PC-9 (cell line): ENCODE measurements at regions not wholly inside any gene's neighbourhood (a gene's known extent, or its start where the extent isn't known, plus 50 kb on each side); places are given as distances from the start of the nearest gene placed in this dataset.
"Not testable (repeated sequence)": the region's sequence is repeated elsewhere in the genome, so short reads cannot be mapped to it uniquely, and the experiment has no call there.

Source experiments
- BruUV-seq: library from RNA; stranded (reverse); fragments of 400-500 nt; replicated peaks from 2 replicates; lab custom pipeline; 2021; lab: Mats Ljungman, UMichigan
- CTCF ChIA-PET: fragments of 300-600 bp; sonication (Branson Sonifier 250); formaldehyde crosslinking; loops from one replicate; lab custom pipeline; 2022; ENCODE audit warnings: antibody characterized with exemption; lab: Charles Lee
- POLR2A ChIA-PET: fragments of 300-600 bp; sonication (Branson Sonifier 250); formaldehyde crosslinking; loops from one replicate; lab custom pipeline; 2022; ENCODE audit warnings: antibody characterized with exemption; ENCODE audit not compliant: unreplicated experiment; lab: Charles Lee
- DNase-seq, 2 experiments: peaks; one replicate each; pipeline versions ENCODE4 v3.0.0 to v3.0.0-alpha.2; 2015 to 2022; ENCODE audit warnings: mixed read lengths in 1 of 2
- H2AFZ ChIP-seq: fragments of 200-600 bp; sonication (generic); 2 replicates; pipeline ENCODE4 v1.8.1; 2017; ENCODE audit warnings: antibody characterized with exemption
- H3F3A ChIP-seq: fragments of 200-600 bp; sonication (generic); 2 replicates; pipeline ENCODE4 v1.8.1; 2017; ENCODE audit warnings: antibody characterized with exemption, mild to moderate bottlenecking, low read depth; ENCODE audit not compliant: insufficient read depth
- H3K27ac ChIP-seq: fragments of 200-600 bp; sonication (generic); 2 replicates; pipeline ENCODE4 v1.6.1; 2016; ENCODE audit warnings: mixed run types
- H3K27me3 ChIP-seq: fragments of 200-600 bp; sonication (generic); 2 replicates; pipeline ENCODE4 v1.6.1; 2016; ENCODE audit warnings: low read depth, mixed run types; ENCODE audit not compliant: insufficient read depth
- H3K36me3 ChIP-seq: fragments of 200-600 bp; sonication (generic); 2 replicates; pipeline ENCODE4 v1.6.1; 2016; ENCODE audit warnings: low read depth, mixed run types
- H3K4me1 ChIP-seq: fragments of 200-600 bp; sonication (generic); replicated peaks from 2 replicates; pipeline ENCODE4 v1.6.1; 2016; ENCODE audit warnings: mixed run types; ENCODE audit not compliant: insufficient read depth
- H3K4me2 ChIP-seq: fragments of 200-600 bp; sonication (generic); 2 replicates; pipeline ENCODE4 v1.6.1; 2017; ENCODE audit warnings: mixed run types
- H3K4me3 ChIP-seq: fragments of 200-600 bp; sonication (generic); 2 replicates; pipeline ENCODE4 v1.6.1; 2016; ENCODE audit warnings: mixed run types
- H3K79me2 ChIP-seq: fragments of 200-600 bp; sonication (generic); 2 replicates; pipeline ENCODE4 v1.6.1; 2017; ENCODE audit warnings: low read depth, mixed run types
- H3K9me2 ChIP-seq: fragments of 200-600 bp; sonication (generic); 2 replicates; pipeline ENCODE4 v1.8.1; 2017; ENCODE audit warnings: mild to moderate bottlenecking; ENCODE audit not compliant: insufficient read depth
- H3K9me3 ChIP-seq: fragments of 200-600 bp; sonication (generic); 2 replicates; pipeline ENCODE4 v1.8.1; 2016; ENCODE audit warnings: low read depth; ENCODE audit not compliant: insufficient read depth
- H4K20me1 ChIP-seq: fragments of 200-600 bp; sonication (generic); 2 replicates; pipeline ENCODE4 v1.8.1; 2017; ENCODE audit not compliant: insufficient read depth
- CTCF ChIP-seq: fragments of 200-600 bp; sonication (generic); conservative IDR thresholded peaks from 2 replicates; pipeline ENCODE4 v1.6.1; 2017; ENCODE audit warnings: mixed run types, antibody characterized with exemption, mild to moderate bottlenecking, moderate library complexity
- EZH2 ChIP-seq: fragments of 200-600 bp; sonication (generic); IDR thresholded peaks from 2 replicates; pipeline ENCODE4 v1.8.0; 2017; ENCODE audit warnings: antibody characterized with exemption, low read depth
- intact Hi-C: fragments of 100-400 bp; cut with micrococcal nuclease; formaldehyde crosslinking; loops from one replicate; pipeline ENCODE4 v1.10.0; 2022; ENCODE audit not compliant: unreplicated experiment

GRCh38 chr5:15103864-15104263 is 232.3 kb upstream of the ANKH start:
- Histone ChIP-seq H3K27ac (no peak overlapping the region), H3F3A (no peaks in the 10 kb centered on the region), H3K79me2 (no peaks in the 10 kb centered on the region), H3K4me3 (no peak overlapping the region), H3K36me3 (no peaks in the 10 kb centered on the region), H3K27me3 (no peaks in the 10 kb centered on the region), H4K20me1 (no peaks in the 10 kb centered on the region), H3K9me2 (no peaks in the 10 kb centered on the region), H2AFZ (no peak overlapping the region), H3K4me1 (no peaks in the 10 kb centered on the region), H3K9me3 (no peaks in the 10 kb centered on the region), H3K4me2 (no peak overlapping the region)
- BruUV-seq = no TSS peak
- TF ChIP-seq EZH2 (no peak), CTCF (no peak)
- CTCF ChIA-PET = interaction anchor here (0.7 kb wide), 1 partner anchor 29 kb away, joined by 3 read pairs; no protein-coding TSS in a partner anchor
- POLR2A ChIA-PET = no interaction called here
- DNase-seq = no peak
- intact Hi-C loops = loop anchor here (10.0 kb wide), 1 partner anchor 891 kb away; no protein-coding TSS in a partner anchor

- no peaks in the 10 kb centered on the region for H3K9me2 ChIP-seq
- H3K79me2 ChIP-seq = no peaks in the 10 kb centered on the region
- no TSS peak for BruUV-seq
- no peaks in the 10 kb centered on the region for H3K4me1 ChIP-seq
- no peaks in the 10 kb centered on the region for H3F3A ChIP-seq
- H3K4me3 ChIP-seq = no peak overlapping the region
- no peaks in the 10 kb centered on the region for H3K27me3 ChIP-seq
- no peaks in the 10 kb centered on the region for H4K20me1 ChIP-seq
- H2AFZ ChIP-seq = no peak overlapping the region
- H3K9me3 ChIP-seq = no peaks in the 10 kb centered on the region
- TF ChIP-seq CTCF = no peak
- TF ChIP-seq EZH2 = no peak
- DNase-seq = no peak
- CTCF ChIA-PET = no interaction called here
- no peaks in the 10 kb centered on the region for H3K36me3 ChIP-seq
- POLR2A ChIA-PET = interaction anchor here (0.6 kb wide), 1 partner anchor 28 kb away, joined by 10 read pairs; no protein-coding TSS in a partner anchor
- no peak overlapping the region for H3K27ac ChIP-seq
- intact Hi-C loops = loop anchor here (10.0 kb wide), 1 partner anchor 892 kb away; no protein-coding TSS in a partner anchor
- no peak overlapping the region for H3K4me2 ChIP-seq
Measured at GRCh38 chr5:15103130-15103529, 231.6 kb upstream of the ANKH start.

- POLR2A ChIA-PET = no interaction called here
- Histone ChIP-seq H3K9me3 (no peaks in the 10 kb centered on the region), H2AFZ (no peak overlapping the region), H3K27me3 (peaks cover 20% of the 10 kb centered on the region), H4K20me1 (no peaks in the 10 kb centered on the region), H3K27ac (no peak overlapping the region), H3K36me3 (no peaks in the 10 kb centered on the region), H3K79me2 (no peaks in the 10 kb centered on the region), H3K4me3 (no peak overlapping the region), H3F3A (no peaks in the 10 kb centered on the region), H3K9me2 (no peaks in the 10 kb centered on the region), H3K4me1 (no peaks in the 10 kb centered on the region), H3K4me2 (no peak overlapping the region)
- no TSS peak for BruUV-seq
- no peak for DNase-seq
- no peak for TF ChIP-seq CTCF
- TF ChIP-seq EZH2 = no peak
- CTCF ChIA-PET = no interaction called here
- intact Hi-C loops = no loop called here
Measured at GRCh38 chr5:15097552-15097951, 226.0 kb upstream of the ANKH start.

- POLR2A ChIA-PET, CTCF ChIA-PET, H3K9me2 ChIP-seq, H3K4me1 ChIP-seq, H3K79me2 ChIP-seq, H2AFZ ChIP-seq, H4K20me1 ChIP-seq, intact Hi-C loops, DNase-seq, H3K4me2 ChIP-seq, H3K9me3 ChIP-seq, H3K4me3 ChIP-seq, H3K36me3 ChIP-seq, BruUV-seq, H3F3A ChIP-seq, H3K27ac ChIP-seq: not testable (repeated sequence)
- H3K27me3 ChIP-seq = peaks cover 20% of the 10 kb centered on the region
Measured at GRCh38 chr5:15096686-15097085, 225.1 kb upstream of the ANKH start.
